GM18498 (cell line): ENCODE measurements at regions not wholly inside any gene's neighbourhood (a gene's known extent, or its start where the extent isn't known, plus 50 kb on each side); places are given as distances from the start of the nearest gene placed in this dataset.

ENCODE experiments used
- ATAC-seq: cut with Tn5 transposase; IDR thresholded peaks from one replicate; pipeline ENCODE4 v1.9.1; 2021; ENCODE audit warnings: mild to moderate bottlenecking, moderate library complexity; ENCODE audit not compliant: unreplicated experiment

- ATAC-seq = no peak
Measured at GRCh38 chr1:94599095-94599813, 57.7 kb upstream of the F3 start.

DNA sequence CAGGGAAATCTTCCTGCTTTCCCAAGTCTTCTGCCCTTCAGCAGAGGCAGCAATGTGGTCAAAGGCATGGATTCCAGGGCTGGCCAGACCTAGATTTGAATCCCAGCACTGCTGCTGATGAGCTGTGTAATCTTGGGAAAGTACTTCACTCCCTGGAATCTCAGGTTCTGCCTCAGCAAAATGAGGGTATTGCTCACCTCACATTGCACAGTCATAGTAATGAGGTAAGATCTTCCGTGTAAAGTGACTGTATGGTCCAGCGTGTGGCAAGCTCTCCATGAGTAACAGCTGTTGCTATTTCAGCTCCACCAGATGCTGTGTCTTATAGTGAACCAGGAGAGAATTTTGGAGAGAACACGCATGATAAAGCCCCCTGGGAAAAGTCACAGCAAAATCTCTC is 56.1 kb upstream of the F3 start:
- ATAC-seq = no peak

DNA sequence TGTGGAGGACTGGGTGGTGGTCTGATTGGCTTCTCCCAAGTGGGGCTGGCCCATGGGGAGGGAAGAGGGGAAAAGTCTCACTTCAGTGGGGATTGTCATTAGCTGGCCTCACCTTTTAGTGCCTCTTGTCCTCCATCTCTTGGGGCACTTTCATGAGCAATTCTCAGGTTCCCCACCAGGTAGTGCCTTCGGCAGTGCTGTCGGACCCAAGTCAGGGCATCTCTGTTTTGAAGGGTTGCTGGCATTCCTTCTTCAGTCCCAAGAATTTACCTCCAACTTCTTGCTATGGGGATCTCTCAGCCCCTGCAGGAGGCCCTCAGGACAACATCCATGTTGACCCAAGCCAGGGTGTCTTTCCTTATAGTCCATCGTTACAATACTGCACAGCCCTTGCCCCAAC is 54.7 kb upstream of the F3 start:
- ATAC-seq = no peak

DNA sequence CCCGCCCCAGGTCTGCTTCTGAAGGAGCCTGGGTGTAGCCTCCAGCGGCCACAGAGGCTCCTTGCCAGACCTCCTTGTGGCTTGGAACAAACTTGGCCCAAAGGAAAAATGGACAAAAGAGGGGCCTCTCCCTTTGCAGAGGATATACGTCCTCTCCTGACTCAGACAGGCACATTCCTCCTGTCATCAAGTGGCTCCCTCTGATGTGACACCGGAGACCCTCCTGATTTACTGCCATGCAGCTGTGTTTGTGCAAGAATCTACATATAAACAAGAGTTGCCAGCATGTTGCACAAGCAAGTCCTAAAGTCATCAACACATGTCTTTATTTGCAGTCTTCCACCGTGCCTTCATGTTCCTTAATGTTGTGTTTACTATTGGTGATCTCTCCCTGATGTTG is 54.1 kb upstream of the F3 start:
- no peak for ATAC-seq

GRCh38 chr1:94593611-94594010 is 52.1 kb upstream of the F3 start:
- no peak for ATAC-seq

DNA sequence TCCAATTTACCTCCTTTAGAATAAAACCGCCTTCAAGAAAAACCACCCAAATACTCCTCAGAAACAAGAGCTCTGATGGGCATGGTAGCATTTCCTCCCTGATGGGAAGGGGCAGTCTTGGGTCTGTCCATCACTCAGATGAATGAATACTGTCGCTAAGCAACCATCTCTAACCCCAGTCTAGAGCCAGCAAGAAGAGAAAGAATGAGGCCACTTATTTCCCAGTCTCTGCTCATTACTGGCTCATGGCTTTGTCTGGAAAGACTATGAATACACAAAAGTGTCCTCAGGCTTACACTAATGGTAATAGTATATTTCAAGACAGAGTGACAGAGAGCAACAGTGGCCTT is 51.0 kb upstream of the F3 start:
- no peak for ATAC-seq

- ATAC-seq = no peak
Measured at GRCh38 chr1:94591823-94592570, 50.4 kb upstream of the F3 start.
